WTC11 (cell line): ENCODE measurements at regions not wholly inside any gene's neighbourhood (a gene's known extent, or its start where the extent isn't known, plus 50 kb on each side); places are given as distances from the start of the nearest gene placed in this dataset.

Experiments
- ATAC-seq: fragments of 200-7000 bp; cut with Tn5 transposase; 2 replicates; pipeline ENCODE4 v1.10.0; 2021; ENCODE audit warnings: mild to moderate bottlenecking, moderate library complexity
- CTCF ChIA-PET: fragments of 300-600 bp; sonication (Branson Sonifier 250); formaldehyde crosslinking; loops from one replicate; lab custom pipeline; 2021; ENCODE audit warnings: antibody characterized with exemption; lab: Charles Lee
- POLR2A ChIA-PET: fragments of 350-600 bp; sonication (Branson Sonifier 250); formaldehyde crosslinking; loops from one replicate; lab custom pipeline; 2021; ENCODE audit warnings: antibody characterized with exemption; lab: Charles Lee
- DNase-seq: peaks from one replicate; pipeline ENCODE4 v3.0.0; 2021; ENCODE audit warnings: low spot score
- H3K27ac Mint-ChIP-seq: 2 replicates; pipeline ENCODE4 v1.8.0; 2021; ENCODE audit warnings: mixed read lengths
- H3K27me3 Mint-ChIP-seq: 2 replicates; pipeline ENCODE4 v1.8.0; 2021; ENCODE audit warnings: low read depth, mild to moderate bottlenecking, moderate library complexity, mixed read lengths
- H3K36me3 Mint-ChIP-seq: 2 replicates; pipeline ENCODE4 v1.8.0; 2021; ENCODE audit warnings: mixed read lengths
- H3K4me1 Mint-ChIP-seq: 2 replicates; pipeline ENCODE4 v1.8.0; 2022; ENCODE audit warnings: mixed read lengths
- H3K4me3 Mint-ChIP-seq: 2 replicates; pipeline ENCODE4 v1.8.0; 2021; ENCODE audit warnings: mild to moderate bottlenecking, moderate library complexity, mixed read lengths
- H3K9me3 Mint-ChIP-seq: 2 replicates; pipeline ENCODE4 v1.8.0; 2021; ENCODE audit warnings: mixed read lengths
- ESRRA ChIP-seq: sonication (generic); formaldehyde crosslinking; IDR thresholded peaks from 2 replicates; pipeline ENCODE4 v1.8.1; 2022; ENCODE audit warnings: mild to moderate bottlenecking, missing genetic modification reagents, borderline replicate concordance
- FOXJ3 ChIP-seq: sonication (generic); formaldehyde crosslinking; IDR thresholded peaks from 2 replicates; pipeline ENCODE4 v1.9.0; 2021; ENCODE audit warnings: missing genetic modification reagents, mild to moderate bottlenecking, borderline replicate concordance
- HMGA2 ChIP-seq: fragments of 250-450 bp; sonication (Bioruptor Pico); IDR thresholded peaks from 2 replicates; pipeline ENCODE4 v1.4.0; 2021; ENCODE audit warnings: mild to moderate bottlenecking, moderate library complexity
- KAT7 ChIP-seq: sonication (generic); formaldehyde crosslinking; IDR thresholded peaks from 2 replicates; pipeline ENCODE4 v1.8.1; 2023; ENCODE audit warnings: missing genetic modification reagents, mild to moderate bottlenecking, borderline replicate concordance
- NR1H2 ChIP-seq: sonication (generic); formaldehyde crosslinking; IDR thresholded peaks from 2 replicates; pipeline ENCODE4 v1.9.0; 2021; ENCODE audit warnings: mild to moderate bottlenecking, moderate library complexity, missing genetic modification reagents
- NR2C2 ChIP-seq: sonication (generic); formaldehyde crosslinking; IDR thresholded peaks from 2 replicates; pipeline ENCODE4 v1.8.0; 2022; ENCODE audit warnings: mild to moderate bottlenecking, missing genetic modification reagents
- PRRX2 ChIP-seq: fragments of 250-450 bp; sonication (Bioruptor Pico); IDR thresholded peaks from 2 replicates; pipeline ENCODE4 v1.8.0; 2021; ENCODE audit warnings: mild to moderate bottlenecking
- TEAD1 ChIP-seq: sonication (generic); formaldehyde crosslinking; IDR thresholded peaks from 2 replicates; pipeline ENCODE4 v1.8.0; 2022; ENCODE audit warnings: mild to moderate bottlenecking, missing genetic modification reagents
- ZNF423 ChIP-seq: fragments of 250-450 bp; sonication (Bioruptor Pico); IDR thresholded peaks from 2 replicates; pipeline ENCODE4 v2.1.2; 2022; ENCODE audit warnings: mild to moderate bottlenecking, moderate library complexity
- TF ChIP-seq, protein P1 (sequence below): fragments of 200-600 bp; IDR thresholded peaks from 2 replicates; pipeline ENCODE4 v1.8.0; 2022; ENCODE audit warnings: antibody characterized with exemption
- TF ChIP-seq, protein P2 (sequence below): sonication (generic); formaldehyde crosslinking; IDR thresholded peaks from 2 replicates; pipeline ENCODE4 v1.8.0; 2023; ENCODE audit warnings: missing genetic modification reagents
- TF ChIP-seq, protein P3 (sequence below): sonication (generic); formaldehyde crosslinking; IDR thresholded peaks from 2 replicates; pipeline ENCODE4 v1.8.1; 2022; ENCODE audit warnings: mild to moderate bottlenecking, missing genetic modification reagents, moderate library complexity, borderline replicate concordance
- TF ChIP-seq, protein P4 (sequence below): sonication (generic); formaldehyde crosslinking; IDR thresholded peaks from 2 replicates; pipeline ENCODE4 v1.8.1; 2023; ENCODE audit warnings: mild to moderate bottlenecking, missing genetic modification reagents
- TF ChIP-seq, protein P5 (sequence below): sonication (generic); formaldehyde crosslinking; IDR thresholded peaks from 2 replicates; pipeline ENCODE4 v1.8.1; 2022; ENCODE audit warnings: low read depth, missing genetic modification reagents, borderline replicate concordance
- TF ChIP-seq, protein P6 (sequence below): sonication (generic); formaldehyde crosslinking; IDR thresholded peaks from 2 replicates; pipeline ENCODE4 v1.8.0; 2022; ENCODE audit warnings: mild to moderate bottlenecking, missing genetic modification reagents
- TF ChIP-seq, protein P7 (sequence below): sonication (generic); formaldehyde crosslinking; IDR thresholded peaks from 2 replicates; pipeline ENCODE4 v1.8.1; 2022; ENCODE audit warnings: low read depth, mild to moderate bottlenecking, moderate library complexity, missing genetic modification reagents, borderline replicate concordance
- TF ChIP-seq, protein P8 (sequence below): sonication (generic); formaldehyde crosslinking; IDR thresholded peaks from 2 replicates; pipeline ENCODE4 v1.8.1; 2023; ENCODE audit warnings: mild to moderate bottlenecking, missing genetic modification reagents
- TF ChIP-seq, protein P9 (sequence below): sonication (generic); formaldehyde crosslinking; IDR thresholded peaks from 2 replicates; pipeline ENCODE4 v1.8.1; 2023; ENCODE audit warnings: mild to moderate bottlenecking, missing genetic modification reagents, moderate library complexity

DNA sequence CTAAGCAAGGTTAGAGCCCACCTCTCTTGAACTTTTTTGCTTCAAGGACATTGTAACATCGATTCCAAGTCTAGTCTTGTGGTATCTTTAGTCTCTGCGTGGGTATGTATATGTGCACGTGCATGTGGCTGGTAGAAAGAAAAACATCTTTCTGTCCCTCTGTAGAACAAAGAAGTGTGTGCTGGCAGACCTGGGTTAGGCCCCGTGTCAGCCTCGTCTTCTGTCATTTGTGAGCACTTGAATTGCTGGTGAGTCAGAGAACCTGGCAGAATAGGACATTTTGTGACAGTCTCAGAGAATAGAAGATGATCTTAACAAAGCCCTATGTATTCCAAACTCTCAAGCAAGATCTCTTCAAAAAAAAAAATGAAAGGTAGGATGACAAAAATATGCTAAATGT, 102.2 kb upstream of the ATP10A start:
- no peak for DNase-seq
- H3K27ac Mint-ChIP-seq = no peak overlapping the region
- TF ChIP-seq NR1H2 = no peak
- TF ChIP-seq, protein P1, sequence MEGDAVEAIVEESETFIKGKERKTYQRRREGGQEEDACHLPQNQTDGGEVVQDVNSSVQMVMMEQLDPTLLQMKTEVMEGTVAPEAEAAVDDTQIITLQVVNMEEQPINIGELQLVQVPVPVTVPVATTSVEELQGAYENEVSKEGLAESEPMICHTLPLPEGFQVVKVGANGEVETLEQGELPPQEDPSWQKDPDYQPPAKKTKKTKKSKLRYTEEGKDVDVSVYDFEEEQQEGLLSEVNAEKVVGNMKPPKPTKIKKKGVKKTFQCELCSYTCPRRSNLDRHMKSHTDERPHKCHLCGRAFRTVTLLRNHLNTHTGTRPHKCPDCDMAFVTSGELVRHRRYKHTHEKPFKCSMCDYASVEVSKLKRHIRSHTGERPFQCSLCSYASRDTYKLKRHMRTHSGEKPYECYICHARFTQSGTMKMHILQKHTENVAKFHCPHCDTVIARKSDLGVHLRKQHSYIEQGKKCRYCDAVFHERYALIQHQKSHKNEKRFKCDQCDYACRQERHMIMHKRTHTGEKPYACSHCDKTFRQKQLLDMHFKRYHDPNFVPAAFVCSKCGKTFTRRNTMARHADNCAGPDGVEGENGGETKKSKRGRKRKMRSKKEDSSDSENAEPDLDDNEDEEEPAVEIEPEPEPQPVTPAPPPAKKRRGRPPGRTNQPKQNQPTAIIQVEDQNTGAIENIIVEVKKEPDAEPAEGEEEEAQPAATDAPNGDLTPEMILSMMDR = no peak
- no peak for TF ChIP-seq ESRRA (CRISPR knock-in tag)
- TF ChIP-seq HMGA2 (CRISPR knock-in tag) = no peak
- TF ChIP-seq KAT7 (CRISPR knock-in tag) = no peak
- TF ChIP-seq, protein P2, sequence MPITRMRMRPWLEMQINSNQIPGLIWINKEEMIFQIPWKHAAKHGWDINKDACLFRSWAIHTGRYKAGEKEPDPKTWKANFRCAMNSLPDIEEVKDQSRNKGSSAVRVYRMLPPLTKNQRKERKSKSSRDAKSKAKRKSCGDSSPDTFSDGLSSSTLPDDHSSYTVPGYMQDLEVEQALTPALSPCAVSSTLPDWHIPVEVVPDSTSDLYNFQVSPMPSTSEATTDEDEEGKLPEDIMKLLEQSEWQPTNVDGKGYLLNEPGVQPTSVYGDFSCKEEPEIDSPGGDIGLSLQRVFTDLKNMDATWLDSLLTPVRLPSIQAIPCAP (CRISPR knock-in tag) = no peak
- no peak for TF ChIP-seq ZNF423 (CRISPR knock-in tag)
- no peak for TF ChIP-seq PRRX2 (CRISPR knock-in tag)
- TF ChIP-seq TEAD1 (CRISPR knock-in tag) = no peak
- TF ChIP-seq, protein P3, sequence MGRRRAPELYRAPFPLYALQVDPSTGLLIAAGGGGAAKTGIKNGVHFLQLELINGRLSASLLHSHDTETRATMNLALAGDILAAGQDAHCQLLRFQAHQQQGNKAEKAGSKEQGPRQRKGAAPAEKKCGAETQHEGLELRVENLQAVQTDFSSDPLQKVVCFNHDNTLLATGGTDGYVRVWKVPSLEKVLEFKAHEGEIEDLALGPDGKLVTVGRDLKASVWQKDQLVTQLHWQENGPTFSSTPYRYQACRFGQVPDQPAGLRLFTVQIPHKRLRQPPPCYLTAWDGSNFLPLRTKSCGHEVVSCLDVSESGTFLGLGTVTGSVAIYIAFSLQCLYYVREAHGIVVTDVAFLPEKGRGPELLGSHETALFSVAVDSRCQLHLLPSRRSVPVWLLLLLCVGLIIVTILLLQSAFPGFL = no peak
- TF ChIP-seq, all 79 proteins: peak for 0
- H3K27me3 Mint-ChIP-seq = no peaks in the 10 kb centered on the region
- H3K9me3 Mint-ChIP-seq = peaks cover 10% of the 10 kb centered on the region
- ATAC-seq = no peak
- no peaks in the 10 kb centered on the region for H3K36me3 Mint-ChIP-seq
- ChIA-PET POLR2A (no interaction called here), CTCF (no interaction called here)
- H3K4me3 Mint-ChIP-seq = no peak overlapping the region
- peaks cover 7% of the 10 kb centered on the region; the same call in 1 of the 2 replicates for H3K4me1 Mint-ChIP-seq

DNA sequence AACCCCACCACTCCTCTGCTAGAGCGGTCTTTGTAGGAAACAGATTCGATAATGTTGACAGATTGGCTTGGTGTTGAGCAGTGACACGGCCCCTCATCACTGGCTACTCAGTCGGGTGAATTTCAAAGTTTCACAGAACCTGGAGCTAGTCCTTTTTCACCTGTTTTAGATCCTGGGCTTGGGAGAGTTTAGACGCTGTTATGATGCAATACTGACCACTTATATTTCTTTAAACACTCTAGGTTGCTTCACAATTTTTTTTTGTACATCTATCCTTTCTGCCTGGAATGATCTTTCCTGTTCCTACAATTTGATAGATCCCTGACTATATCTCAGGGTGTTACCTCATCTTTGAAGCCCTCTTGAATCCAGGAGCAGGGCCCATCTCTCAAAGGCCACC, 97.1 kb upstream of the ATP10A start:
- peaks cover 5% of the 10 kb centered on the region; the same call in 1 of the 2 replicates for H3K4me1 Mint-ChIP-seq
- ChIA-PET CTCF (no interaction called here), POLR2A (no interaction called here)
- H3K9me3 Mint-ChIP-seq = peaks cover 10% of the 10 kb centered on the region
- no peak overlapping the region for H3K27ac Mint-ChIP-seq
- TF ChIP-seq KAT7 (CRISPR knock-in tag) = no peak
- TF ChIP-seq, protein P4, sequence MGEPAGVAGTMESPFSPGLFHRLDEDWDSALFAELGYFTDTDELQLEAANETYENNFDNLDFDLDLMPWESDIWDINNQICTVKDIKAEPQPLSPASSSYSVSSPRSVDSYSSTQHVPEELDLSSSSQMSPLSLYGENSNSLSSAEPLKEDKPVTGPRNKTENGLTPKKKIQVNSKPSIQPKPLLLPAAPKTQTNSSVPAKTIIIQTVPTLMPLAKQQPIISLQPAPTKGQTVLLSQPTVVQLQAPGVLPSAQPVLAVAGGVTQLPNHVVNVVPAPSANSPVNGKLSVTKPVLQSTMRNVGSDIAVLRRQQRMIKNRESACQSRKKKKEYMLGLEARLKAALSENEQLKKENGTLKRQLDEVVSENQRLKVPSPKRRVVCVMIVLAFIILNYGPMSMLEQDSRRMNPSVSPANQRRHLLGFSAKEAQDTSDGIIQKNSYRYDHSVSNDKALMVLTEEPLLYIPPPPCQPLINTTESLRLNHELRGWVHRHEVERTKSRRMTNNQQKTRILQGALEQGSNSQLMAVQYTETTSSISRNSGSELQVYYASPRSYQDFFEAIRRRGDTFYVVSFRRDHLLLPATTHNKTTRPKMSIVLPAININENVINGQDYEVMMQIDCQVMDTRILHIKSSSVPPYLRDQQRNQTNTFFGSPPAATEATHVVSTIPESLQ = no peak
- ATAC-seq (no peak), DNase-seq (no peak)
- H3K4me3 Mint-ChIP-seq = no peak overlapping the region
- no peaks in the 10 kb centered on the region for H3K27me3 Mint-ChIP-seq
- H3K36me3 Mint-ChIP-seq = no peaks in the 10 kb centered on the region

DNA sequence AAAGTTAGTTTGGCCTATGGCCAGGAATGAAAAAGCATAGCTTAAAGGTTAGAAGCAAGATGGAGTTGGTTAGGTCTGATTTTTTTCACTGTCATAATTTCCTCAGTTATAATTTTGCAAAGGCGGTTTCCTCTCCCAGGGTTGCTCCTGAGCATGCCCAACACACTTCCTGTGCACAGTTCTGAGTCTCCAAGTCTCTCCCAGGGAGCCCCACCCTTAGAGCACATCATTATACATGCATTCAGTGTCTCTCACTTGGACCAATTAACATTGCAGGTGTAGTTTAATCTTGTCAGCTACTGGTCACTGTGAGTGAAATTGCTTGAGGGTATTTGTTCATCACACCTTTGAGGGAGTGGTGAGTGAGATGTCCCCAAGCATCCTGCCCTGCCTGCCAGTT, 96.0 kb upstream of the ATP10A start:
- ATAC-seq (no peak), DNase-seq (no peak)
- Mint-ChIP-seq H3K27me3 (no peaks in the 10 kb centered on the region), H3K9me3 (peaks cover 10% of the 10 kb centered on the region), H3K36me3 (no peaks in the 10 kb centered on the region), H3K4me1 (no peaks in the 10 kb centered on the region), H3K27ac (no peak overlapping the region), H3K4me3 (no peak overlapping the region)
- POLR2A ChIA-PET = no interaction called here
- CTCF ChIA-PET = interaction anchor here (1.0 kb wide), 1 partner anchor 12 kb away, joined by 3 read pairs; no protein-coding TSS in a partner anchor
- TF ChIP-seq, protein P5, sequence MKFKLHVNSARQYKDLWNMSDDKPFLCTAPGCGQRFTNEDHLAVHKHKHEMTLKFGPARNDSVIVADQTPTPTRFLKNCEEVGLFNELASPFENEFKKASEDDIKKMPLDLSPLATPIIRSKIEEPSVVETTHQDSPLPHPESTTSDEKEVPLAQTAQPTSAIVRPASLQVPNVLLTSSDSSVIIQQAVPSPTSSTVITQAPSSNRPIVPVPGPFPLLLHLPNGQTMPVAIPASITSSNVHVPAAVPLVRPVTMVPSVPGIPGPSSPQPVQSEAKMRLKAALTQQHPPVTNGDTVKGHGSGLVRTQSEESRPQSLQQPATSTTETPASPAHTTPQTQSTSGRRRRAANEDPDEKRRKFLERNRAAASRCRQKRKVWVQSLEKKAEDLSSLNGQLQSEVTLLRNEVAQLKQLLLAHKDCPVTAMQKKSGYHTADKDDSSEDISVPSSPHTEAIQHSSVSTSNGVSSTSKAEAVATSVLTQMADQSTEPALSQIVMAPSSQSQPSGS (CRISPR knock-in tag) = no peak
- TF ChIP-seq FOXJ3 (CRISPR knock-in tag) (no peak), NR2C2 (CRISPR knock-in tag) (no peak)
- TF ChIP-seq, protein P6, sequence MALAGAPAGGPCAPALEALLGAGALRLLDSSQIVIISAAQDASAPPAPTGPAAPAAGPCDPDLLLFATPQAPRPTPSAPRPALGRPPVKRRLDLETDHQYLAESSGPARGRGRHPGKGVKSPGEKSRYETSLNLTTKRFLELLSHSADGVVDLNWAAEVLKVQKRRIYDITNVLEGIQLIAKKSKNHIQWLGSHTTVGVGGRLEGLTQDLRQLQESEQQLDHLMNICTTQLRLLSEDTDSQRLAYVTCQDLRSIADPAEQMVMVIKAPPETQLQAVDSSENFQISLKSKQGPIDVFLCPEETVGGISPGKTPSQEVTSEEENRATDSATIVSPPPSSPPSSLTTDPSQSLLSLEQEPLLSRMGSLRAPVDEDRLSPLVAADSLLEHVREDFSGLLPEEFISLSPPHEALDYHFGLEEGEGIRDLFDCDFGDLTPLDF (CRISPR knock-in tag) = no peak
- TF ChIP-seq, protein P7, sequence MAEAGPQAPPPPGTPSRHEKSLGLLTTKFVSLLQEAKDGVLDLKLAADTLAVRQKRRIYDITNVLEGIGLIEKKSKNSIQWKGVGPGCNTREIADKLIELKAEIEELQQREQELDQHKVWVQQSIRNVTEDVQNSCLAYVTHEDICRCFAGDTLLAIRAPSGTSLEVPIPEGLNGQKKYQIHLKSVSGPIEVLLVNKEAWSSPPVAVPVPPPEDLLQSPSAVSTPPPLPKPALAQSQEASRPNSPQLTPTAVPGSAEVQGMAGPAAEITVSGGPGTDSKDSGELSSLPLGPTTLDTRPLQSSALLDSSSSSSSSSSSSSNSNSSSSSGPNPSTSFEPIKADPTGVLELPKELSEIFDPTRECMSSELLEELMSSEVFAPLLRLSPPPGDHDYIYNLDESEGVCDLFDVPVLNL (CRISPR knock-in tag) = no peak
- TF ChIP-seq, protein P8, sequence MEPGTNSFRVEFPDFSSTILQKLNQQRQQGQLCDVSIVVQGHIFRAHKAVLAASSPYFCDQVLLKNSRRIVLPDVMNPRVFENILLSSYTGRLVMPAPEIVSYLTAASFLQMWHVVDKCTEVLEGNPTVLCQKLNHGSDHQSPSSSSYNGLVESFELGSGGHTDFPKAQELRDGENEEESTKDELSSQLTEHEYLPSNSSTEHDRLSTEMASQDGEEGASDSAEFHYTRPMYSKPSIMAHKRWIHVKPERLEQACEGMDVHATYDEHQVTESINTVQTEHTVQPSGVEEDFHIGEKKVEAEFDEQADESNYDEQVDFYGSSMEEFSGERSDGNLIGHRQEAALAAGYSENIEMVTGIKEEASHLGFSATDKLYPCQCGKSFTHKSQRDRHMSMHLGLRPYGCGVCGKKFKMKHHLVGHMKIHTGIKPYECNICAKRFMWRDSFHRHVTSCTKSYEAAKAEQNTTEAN (CRISPR knock-in tag) = no peak
- TF ChIP-seq, protein P9, sequence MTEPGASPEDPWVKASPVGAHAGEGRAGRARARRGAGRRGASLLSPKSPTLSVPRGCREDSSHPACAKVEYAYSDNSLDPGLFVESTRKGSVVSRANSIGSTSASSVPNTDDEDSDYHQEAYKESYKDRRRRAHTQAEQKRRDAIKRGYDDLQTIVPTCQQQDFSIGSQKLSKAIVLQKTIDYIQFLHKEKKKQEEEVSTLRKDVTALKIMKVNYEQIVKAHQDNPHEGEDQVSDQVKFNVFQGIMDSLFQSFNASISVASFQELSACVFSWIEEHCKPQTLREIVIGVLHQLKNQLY (CRISPR knock-in tag) = no peak
